NCI-H446 treated with DMSO at 0.1 percent for 48 hours (cell line): ENCODE measurements at regions not wholly inside any gene's neighbourhood (a gene's known extent, or its start where the extent isn't known, plus 50 kb on each side); places are given as distances from the start of the nearest gene placed in this dataset.
"Not testable (repeated sequence)": the region's sequence is repeated elsewhere in the genome, so short reads cannot be mapped to it uniquely, and the experiment has no call there.

Experiments used
- DNase-seq: peaks from one replicate; lab custom pipeline; 2025; lab: John Stamatoyannopoulos, UW

GRCh38 chr4:117014236-117014635, 71.1 kb downstream of the TRAM1L1 start:
- no peak for DNase-seq

- no peak for DNase-seq
Measured at GRCh38 chr4:117010671-117011070, 74.7 kb downstream of the TRAM1L1 start.

GRCh38 chr4:117001077-117001476, 84.3 kb downstream of the TRAM1L1 start:
- DNase-seq: no peak

GRCh38 chr4:116982656-116983055, 102.7 kb downstream of the TRAM1L1 start:
- DNase-seq: peak; percentile 24

- not testable (repeated sequence) for DNase-seq
Measured at GRCh38 chr4:116980436-116980835, 104.9 kb downstream of the TRAM1L1 start.

- no peak for DNase-seq
Measured at GRCh38 chr4:116959045-116959444, 126.3 kb downstream of the TRAM1L1 start.

- DNase-seq: peak; percentile 90
Measured at GRCh38 chr4:116953947-116954346, 131.4 kb downstream of the TRAM1L1 start.

GRCh38 chr4:116952530-116953136, 132.7 kb downstream of the TRAM1L1 start:
- peak; percentile 73 for DNase-seq

GRCh38 chr4:116949856-116950255, 135.5 kb downstream of the TRAM1L1 start:
- peak; percentile 49 for DNase-seq

GRCh38 chr4:116942315-116942714, 143.1 kb downstream of the TRAM1L1 start:
- DNase-seq: peak; percentile 33

GRCh38 chr4:116930329-116930728, 155.0 kb downstream of the TRAM1L1 start:
- no peak for DNase-seq

- no peak for DNase-seq
Measured at GRCh38 chr4:116926631-116927295, 158.6 kb downstream of the TRAM1L1 start.

- DNase-seq: no peak
Measured at GRCh38 chr4:116925900-116926457, 159.4 kb downstream of the TRAM1L1 start.

GRCh38 chr4:116923389-116923788, 162.0 kb downstream of the TRAM1L1 start:
- no peak for DNase-seq

- peak; percentile 45 for DNase-seq
Measured at GRCh38 chr4:116913451-116913850, 171.9 kb downstream of the TRAM1L1 start.

GRCh38 chr4:116906758-116907157, 178.6 kb downstream of the TRAM1L1 start:
- DNase-seq: no peak

GRCh38 chr4:116899561-116899960, 185.8 kb downstream of the TRAM1L1 start:
- peak; percentile 93 for DNase-seq

GRCh38 chr4:116885579-116885978, 199.8 kb downstream of the TRAM1L1 start:
- DNase-seq: no peak

- no peak for DNase-seq
Measured at GRCh38 chr4:116882503-116882902, 202.9 kb downstream of the TRAM1L1 start.

GRCh38 chr4:116881077-116881476, 204.3 kb downstream of the TRAM1L1 start:
- no peak for DNase-seq

GRCh38 chr4:116880625-116881024, 204.8 kb downstream of the TRAM1L1 start:
- no peak for DNase-seq

GRCh38 chr4:116878280-116878679, 207.1 kb downstream of the TRAM1L1 start:
- no peak for DNase-seq

GRCh38 chr4:116877069-116877468, 208.3 kb downstream of the TRAM1L1 start:
- no peak for DNase-seq

- no peak for DNase-seq
Measured at GRCh38 chr4:116872941-116873340, 212.4 kb downstream of the TRAM1L1 start.
